HL-60 (cell line): ENCODE measurements at regions not wholly inside any gene's neighbourhood (a gene's known extent, or its start where the extent isn't known, plus 50 kb on each side); places are given as distances from the start of the nearest gene placed in this dataset.

ENCODE experiments used
- GABPA ChIP-seq: IDR thresholded peaks from 2 replicates; pipeline ENCODE4 v1.6.1; 2012; ENCODE audit warnings: low read depth
- POLR2AphosphoS5 ChIP-seq: IDR thresholded peaks from 2 replicates; pipeline ENCODE4 v1.6.1; 2012; ENCODE audit warnings: low read depth
- SPI1 ChIP-seq: IDR thresholded peaks from 2 replicates; pipeline ENCODE4 v1.6.1; 2012; ENCODE audit warnings: low read depth, mild to moderate bottlenecking, borderline replicate concordance
- TF ChIP-seq, protein P1 (sequence below): IDR thresholded peaks from one replicate; pipeline ENCODE4 v1.5.1; 2011; ENCODE audit warnings: low read length, control low read depth, inconsistent platforms; ENCODE audit not compliant: insufficient read depth
- TF ChIP-seq, protein P2 (sequence below): IDR thresholded peaks from 2 replicates; pipeline ENCODE4 v1.6.1; 2012; ENCODE audit warnings: low read depth; ENCODE audit not compliant: insufficient replicate concordance

DNA sequence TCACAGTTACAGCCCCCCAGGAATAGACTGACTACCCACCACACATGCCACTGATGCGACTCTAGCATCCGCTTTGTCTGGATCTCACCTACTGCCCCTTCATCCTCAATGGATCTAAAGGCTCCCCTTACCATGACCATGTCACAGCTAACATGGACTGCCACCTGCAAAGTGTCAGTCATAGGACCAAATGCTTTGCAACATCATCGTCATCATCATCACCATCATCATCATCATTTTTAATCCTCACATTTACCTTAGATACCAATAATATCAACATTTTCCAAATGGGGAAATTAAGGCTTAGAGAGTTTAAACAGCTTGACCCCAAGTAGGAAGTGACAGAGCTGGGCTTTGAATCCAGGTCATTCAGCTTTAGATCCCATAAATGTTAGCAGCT is 60.1 kb upstream of the NEDD4L start:
- TF ChIP-seq, protein P1, sequence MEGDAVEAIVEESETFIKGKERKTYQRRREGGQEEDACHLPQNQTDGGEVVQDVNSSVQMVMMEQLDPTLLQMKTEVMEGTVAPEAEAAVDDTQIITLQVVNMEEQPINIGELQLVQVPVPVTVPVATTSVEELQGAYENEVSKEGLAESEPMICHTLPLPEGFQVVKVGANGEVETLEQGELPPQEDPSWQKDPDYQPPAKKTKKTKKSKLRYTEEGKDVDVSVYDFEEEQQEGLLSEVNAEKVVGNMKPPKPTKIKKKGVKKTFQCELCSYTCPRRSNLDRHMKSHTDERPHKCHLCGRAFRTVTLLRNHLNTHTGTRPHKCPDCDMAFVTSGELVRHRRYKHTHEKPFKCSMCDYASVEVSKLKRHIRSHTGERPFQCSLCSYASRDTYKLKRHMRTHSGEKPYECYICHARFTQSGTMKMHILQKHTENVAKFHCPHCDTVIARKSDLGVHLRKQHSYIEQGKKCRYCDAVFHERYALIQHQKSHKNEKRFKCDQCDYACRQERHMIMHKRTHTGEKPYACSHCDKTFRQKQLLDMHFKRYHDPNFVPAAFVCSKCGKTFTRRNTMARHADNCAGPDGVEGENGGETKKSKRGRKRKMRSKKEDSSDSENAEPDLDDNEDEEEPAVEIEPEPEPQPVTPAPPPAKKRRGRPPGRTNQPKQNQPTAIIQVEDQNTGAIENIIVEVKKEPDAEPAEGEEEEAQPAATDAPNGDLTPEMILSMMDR = no peak
- TF ChIP-seq GABPA = no peak
- TF ChIP-seq, protein P2, sequence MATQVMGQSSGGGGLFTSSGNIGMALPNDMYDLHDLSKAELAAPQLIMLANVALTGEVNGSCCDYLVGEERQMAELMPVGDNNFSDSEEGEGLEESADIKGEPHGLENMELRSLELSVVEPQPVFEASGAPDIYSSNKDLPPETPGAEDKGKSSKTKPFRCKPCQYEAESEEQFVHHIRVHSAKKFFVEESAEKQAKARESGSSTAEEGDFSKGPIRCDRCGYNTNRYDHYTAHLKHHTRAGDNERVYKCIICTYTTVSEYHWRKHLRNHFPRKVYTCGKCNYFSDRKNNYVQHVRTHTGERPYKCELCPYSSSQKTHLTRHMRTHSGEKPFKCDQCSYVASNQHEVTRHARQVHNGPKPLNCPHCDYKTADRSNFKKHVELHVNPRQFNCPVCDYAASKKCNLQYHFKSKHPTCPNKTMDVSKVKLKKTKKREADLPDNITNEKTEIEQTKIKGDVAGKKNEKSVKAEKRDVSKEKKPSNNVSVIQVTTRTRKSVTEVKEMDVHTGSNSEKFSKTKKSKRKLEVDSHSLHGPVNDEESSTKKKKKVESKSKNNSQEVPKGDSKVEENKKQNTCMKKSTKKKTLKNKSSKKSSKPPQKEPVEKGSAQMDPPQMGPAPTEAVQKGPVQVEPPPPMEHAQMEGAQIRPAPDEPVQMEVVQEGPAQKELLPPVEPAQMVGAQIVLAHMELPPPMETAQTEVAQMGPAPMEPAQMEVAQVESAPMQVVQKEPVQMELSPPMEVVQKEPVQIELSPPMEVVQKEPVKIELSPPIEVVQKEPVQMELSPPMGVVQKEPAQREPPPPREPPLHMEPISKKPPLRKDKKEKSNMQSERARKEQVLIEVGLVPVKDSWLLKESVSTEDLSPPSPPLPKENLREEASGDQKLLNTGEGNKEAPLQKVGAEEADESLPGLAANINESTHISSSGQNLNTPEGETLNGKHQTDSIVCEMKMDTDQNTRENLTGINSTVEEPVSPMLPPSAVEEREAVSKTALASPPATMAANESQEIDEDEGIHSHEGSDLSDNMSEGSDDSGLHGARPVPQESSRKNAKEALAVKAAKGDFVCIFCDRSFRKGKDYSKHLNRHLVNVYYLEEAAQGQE = no peak
- no peak for TF ChIP-seq POLR2AphosphoS5
- no peak for TF ChIP-seq SPI1
